ENCODE measurements at regions not wholly inside any gene's neighbourhood (a gene's known extent, or its start where the extent isn't known, plus 50 kb on each side); places are given as distances from the start of the nearest gene placed in this dataset.

DNA sequence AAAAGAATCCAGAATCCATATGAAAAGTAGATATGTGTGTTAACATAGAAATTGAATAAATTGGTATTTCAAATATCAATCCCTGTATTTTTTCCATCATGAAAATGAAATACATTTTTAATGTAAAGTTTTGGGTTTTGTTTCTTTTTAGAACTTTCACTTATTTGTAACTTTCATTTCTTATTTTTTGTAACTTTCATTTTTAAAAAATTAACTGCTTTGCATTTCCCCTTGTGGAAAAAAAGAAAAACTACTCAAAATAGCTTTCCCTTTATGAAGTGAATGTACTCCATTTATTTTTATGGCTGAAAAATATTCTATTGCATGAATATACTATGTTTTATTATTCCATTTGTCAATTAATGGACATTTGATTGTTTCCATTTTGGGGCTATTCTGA lies 75.6 kb upstream of the SMNDC1 start:
- Histone ChIP-seq H3K36me3 (ENCODE audit: insufficient read depth, low read length) (no peaks in the 10 kb centered on the region), H3K9me2 (ENCODE audit: insufficient read depth, low read length) (no peaks in the 10 kb centered on the region), H3K27me3 (ENCODE audit: insufficient read depth, low read depth, low read length) (no peaks in the 10 kb centered on the region), H3K9me3 (ENCODE audit: low read length) (no peaks in the 10 kb centered on the region), H4K20me1 (ENCODE audit: insufficient read depth) (no peaks in the 10 kb centered on the region), H3K27ac (ENCODE audit: low read length) (no peak overlapping the region), H3K9ac (ENCODE audit: low read length) (no peak overlapping the region), H3K4me3 (ENCODE audit: low read length) (no peak overlapping the region), H2AFZ (ENCODE audit: low read depth, low read length) (no peak overlapping the region), H3K4me2 (ENCODE audit: low read length) (no peak overlapping the region), H3F3A (ENCODE audit: insufficient read depth, low read length, poor library complexity, severe bottlenecking) (no peaks in the 10 kb centered on the region), H3K79me2 (replicated peaks; ENCODE audit: insufficient read depth, low read length) (no peaks in the 10 kb centered on the region)
- no peak for TF ChIP-seq POLR2AphosphoS5 (IDR thresholded peaks at IDR 0.05)

DNA sequence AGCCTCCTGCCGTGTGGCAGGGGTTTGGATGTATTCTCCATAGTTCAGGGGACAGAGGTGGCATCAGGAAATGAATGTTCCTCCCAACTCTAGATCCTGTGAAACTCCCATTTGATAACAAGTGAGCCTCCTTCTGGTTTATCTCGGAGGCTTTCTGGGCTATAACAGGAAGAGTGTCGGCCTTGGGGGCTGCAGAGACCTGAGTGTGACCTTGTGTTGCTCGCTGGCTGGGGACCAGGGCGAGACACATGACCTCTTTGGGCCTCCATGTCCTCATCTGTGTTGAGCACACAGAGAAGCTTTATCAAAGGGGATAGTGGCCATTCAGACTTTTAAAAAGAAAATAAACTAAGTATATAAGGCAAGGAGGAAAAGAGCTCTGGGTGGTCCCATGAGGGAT lies 78.0 kb upstream of the SMNDC1 start:
- H2AFZ ChIP-seq (ENCODE audit: low read depth, low read length) = no peak overlapping the region
- no peaks in the 10 kb centered on the region for H3K79me2 ChIP-seq (replicated peaks; ENCODE audit: insufficient read depth, low read length)
- H4K20me1 ChIP-seq (ENCODE audit: insufficient read depth) = no peaks in the 10 kb centered on the region
- no peaks in the 10 kb centered on the region for H3K36me3 ChIP-seq (ENCODE audit: insufficient read depth, low read length)
- no peaks in the 10 kb centered on the region for H3K9me3 ChIP-seq (ENCODE audit: low read length)
- no peaks in the 10 kb centered on the region for H3K9me2 ChIP-seq (ENCODE audit: insufficient read depth, low read length)
- no peak for TF ChIP-seq EP300 (conservative IDR thresholded peaks at IDR 0.05; ENCODE audit: poor library complexity, severe bottlenecking)
- TF ChIP-seq TAF1 (IDR thresholded peaks at IDR 0.05; ENCODE audit: low read depth) = no peak
- TF ChIP-seq POLR2AphosphoS5 (IDR thresholded peaks at IDR 0.05) = no peak
- TF ChIP-seq REST (IDR thresholded peaks at IDR 0.05; ENCODE audit: borderline replicate concordance) = no peak
- TF ChIP-seq SMC3 (conservative IDR thresholded peaks at IDR 0.05; ENCODE audit: poor library complexity) = no peak
- no peak for TF ChIP-seq CTCF (IDR thresholded peaks at IDR 0.05; ENCODE audit: poor library complexity, severe bottlenecking)
- TF ChIP-seq MXI1 (conservative IDR thresholded peaks at IDR 0.05; ENCODE audit: poor library complexity, severe bottlenecking) = no peak
- H3K27me3 ChIP-seq (ENCODE audit: insufficient read depth, low read depth, low read length) = no peaks in the 10 kb centered on the region
- H3K9ac ChIP-seq (ENCODE audit: low read length) = no peak overlapping the region
- H3K4me3 ChIP-seq (ENCODE audit: low read length) = no peak overlapping the region
- no peak overlapping the region for H3K4me2 ChIP-seq (ENCODE audit: low read length)
- no peaks in the 10 kb centered on the region for H3F3A ChIP-seq (ENCODE audit: insufficient read depth, low read length, poor library complexity, severe bottlenecking)
- H3K27ac ChIP-seq (ENCODE audit: low read length) = no peak overlapping the region

DNA sequence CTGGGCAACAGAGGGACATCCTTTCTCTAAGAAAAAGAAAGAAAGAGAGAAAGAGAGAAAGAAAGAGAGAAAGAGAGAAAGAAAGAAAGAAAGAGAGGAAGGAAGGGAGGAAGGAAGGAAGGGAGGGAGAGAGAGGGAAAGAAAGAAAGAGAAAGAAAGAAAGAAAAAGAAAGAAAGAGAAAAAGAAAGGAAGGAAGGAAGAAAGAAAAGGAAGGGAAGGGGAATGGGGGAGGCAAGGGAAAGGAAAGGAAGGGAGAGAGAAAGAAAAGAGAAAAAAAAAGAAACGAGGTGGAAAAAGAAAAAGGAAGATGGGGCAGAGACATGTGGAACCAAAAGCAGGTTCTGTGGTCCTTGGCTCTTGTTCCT lies 82.9 kb upstream of the SMNDC1 start:
- Histone ChIP-seq H3K79me2 (replicated peaks; ENCODE audit: insufficient read depth, low read length) (no peaks in the 10 kb centered on the region), H3K9me2 (ENCODE audit: insufficient read depth, low read length) (no peaks in the 10 kb centered on the region), H2AFZ (ENCODE audit: low read depth, low read length) (no peak overlapping the region), H3K9ac (ENCODE audit: low read length) (no peak overlapping the region), H3K4me2 (ENCODE audit: low read length) (no peak overlapping the region), H3K27ac (ENCODE audit: low read length) (no peak overlapping the region), H3K4me3 (ENCODE audit: low read length) (no peak overlapping the region), H3K36me3 (ENCODE audit: insufficient read depth, low read length) (no peaks in the 10 kb centered on the region), H3K9me3 (ENCODE audit: low read length) (no peaks in the 10 kb centered on the region), H3K27me3 (ENCODE audit: insufficient read depth, low read depth, low read length) (no peaks in the 10 kb centered on the region), H3F3A (ENCODE audit: insufficient read depth, low read length, poor library complexity, severe bottlenecking) (no peaks in the 10 kb centered on the region), H4K20me1 (ENCODE audit: insufficient read depth) (no peaks in the 10 kb centered on the region)
- TF ChIP-seq TAF1 (IDR thresholded peaks at IDR 0.05; ENCODE audit: low read depth) (no peak), CTCF (IDR thresholded peaks at IDR 0.05; ENCODE audit: poor library complexity, severe bottlenecking) (no peak), RAD21 (conservative IDR thresholded peaks at IDR 0.05) (no peak), EP300 (conservative IDR thresholded peaks at IDR 0.05; ENCODE audit: poor library complexity, severe bottlenecking) (no peak), EZH2 (IDR thresholded peaks at IDR 0.05; ENCODE audit: borderline replicate concordance, insufficient read depth, low read length, poor library complexity, severe bottlenecking) (no peak), POLR2AphosphoS5 (IDR thresholded peaks at IDR 0.05) (no peak), MXI1 (conservative IDR thresholded peaks at IDR 0.05; ENCODE audit: poor library complexity, severe bottlenecking) (no peak), SMC3 (conservative IDR thresholded peaks at IDR 0.05; ENCODE audit: poor library complexity) (no peak), REST (IDR thresholded peaks at IDR 0.05; ENCODE audit: borderline replicate concordance) (no peak)

All from neural cell (in vitro differentiated cells).